ENCODE measurements at regions not wholly inside any gene's neighbourhood (a gene's known extent, or its start where the extent isn't known, plus 50 kb on each side); places are given as distances from the start of the nearest gene placed in this dataset.

GRCh38 chr5:159713254-159713653 is 203.0 kb upstream of the ADRA1B start:
- no peak for TF ChIP-seq POLR2AphosphoS5 (IDR thresholded peaks at IDR 0.05)
- no peak for TF ChIP-seq CTCF (IDR thresholded peaks at IDR 0.05)
- no peak for TF ChIP-seq POLR2A (IDR thresholded peaks at IDR 0.05)
- no peak for TF ChIP-seq EP300 (IDR thresholded peaks at IDR 0.05)

All from gastroesophageal sphincter (tissue), 3 donors.